Ishikawa (cell line): ENCODE measurements at regions not wholly inside any gene's neighbourhood (a gene's known extent, or its start where the extent isn't known, plus 50 kb on each side); places are given as distances from the start of the nearest gene placed in this dataset.

Source experiments
- CEBPB ChIP-seq: IDR thresholded peaks from 2 replicates; pipeline ENCODE4 v1.6.1; 2012
- CREB1 ChIP-seq: IDR thresholded peaks from 2 replicates; pipeline ENCODE4 v1.6.1; 2012; ENCODE audit warnings: low read depth
- EGR1 ChIP-seq: IDR thresholded peaks from 2 replicates; pipeline ENCODE4 v1.6.1; 2012
- EP300 ChIP-seq: IDR thresholded peaks from 2 replicates; pipeline ENCODE4 v1.6.1; 2012; ENCODE audit warnings: borderline replicate concordance
- FOXM1 ChIP-seq: IDR thresholded peaks from 2 replicates; pipeline ENCODE4 v1.6.1; 2012; ENCODE audit warnings: low read depth, borderline replicate concordance
- MAX ChIP-seq: IDR thresholded peaks from 2 replicates; pipeline ENCODE4 v1.6.1; 2012
- REST ChIP-seq: IDR thresholded peaks from 2 replicates; pipeline ENCODE4 v1.6.1; 2012; ENCODE audit warnings: low read depth, mild to moderate bottlenecking
- TAF1 ChIP-seq: IDR thresholded peaks from 2 replicates; pipeline ENCODE4 v1.6.1; 2012; ENCODE audit warnings: low read depth, mild to moderate bottlenecking
- USF1 ChIP-seq: IDR thresholded peaks from 2 replicates; pipeline ENCODE4 v1.6.1; 2012
- YY1 ChIP-seq: IDR thresholded peaks from 2 replicates; pipeline ENCODE4 v1.6.1; 2012; ENCODE audit warnings: low read depth
- ZBTB7A ChIP-seq: IDR thresholded peaks from 2 replicates; pipeline ENCODE4 v1.6.1; 2012; ENCODE audit warnings: low read depth

- TF ChIP-seq ZBTB7A (no peak), EP300 (no peak), MAX (no peak), FOXM1 (no peak), REST (no peak), EGR1 (no peak), TAF1 (no peak), YY1 (no peak), CEBPB (no peak), CREB1 (no peak), USF1 (no peak)
Observed at GRCh38 chr12:78584695-78585094, 279.9 kb upstream of the SYT1 start.
